ENCODE measurements at regions not wholly inside any gene's neighbourhood (a gene's known extent, or its start where the extent isn't known, plus 50 kb on each side); places are given as distances from the start of the nearest gene placed in this dataset.

DNA sequence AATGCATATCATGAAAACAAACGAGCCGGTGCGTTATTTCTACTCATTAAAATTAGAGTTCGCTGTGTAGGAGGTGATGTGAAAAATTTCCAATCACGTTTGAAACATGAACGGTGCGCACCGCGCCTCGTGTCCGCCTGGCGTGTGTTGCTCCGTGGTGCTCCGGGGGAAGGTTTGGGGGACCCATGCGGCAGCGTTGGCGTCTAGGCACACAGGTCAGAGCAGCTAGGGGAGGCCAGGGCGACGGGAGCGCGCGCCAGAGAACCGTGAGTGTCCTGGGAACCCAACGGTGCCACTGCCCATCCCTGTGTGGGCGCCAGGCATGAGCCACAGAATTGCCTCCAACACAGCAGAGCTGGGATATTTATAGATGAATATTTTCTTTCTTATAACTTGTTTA is 70.6 kb upstream of the ADARB2 start:
- Histone ChIP-seq H3K27ac (ENCODE audit: low read length) (no peak overlapping the region), H3F3A (ENCODE audit: low read length, unreplicated experiment) (no peaks in the 10 kb centered on the region), H3K36me3 (ENCODE audit: low read depth, low read length) (no peaks in the 10 kb centered on the region), H3K4me3 (ENCODE audit: low read length) (no peak overlapping the region), H3K4me1 (ENCODE audit: insufficient read depth, low read length) (no peaks in the 10 kb centered on the region), H3K9me3 (ENCODE audit: low read length) (no peaks in the 10 kb centered on the region), H3K9me2 (replicated peaks; ENCODE audit: low read length) (no peaks in the 10 kb centered on the region), H3K4me2 (ENCODE audit: low read length) (no peak overlapping the region), H3K79me2 (ENCODE audit: low read length) (no peaks in the 10 kb centered on the region), H2AFZ (ENCODE audit: low read length) (no peak overlapping the region), H3K9ac (ENCODE audit: low read length) (no peak overlapping the region), H4K20me1 (ENCODE audit: low read length) (no peaks in the 10 kb centered on the region), H3K27me3 (ENCODE audit: low read length) (no peaks in the 10 kb centered on the region)
- no peak for ATAC-seq
- ChIA-PET POLR2A (ENCODE audit: unreplicated experiment) (no interaction called here), CTCF (no interaction called here)
- no peak for DNase-seq
- intact Hi-C loops (cut with micrococcal nuclease) = no loop called here
- BruUV-seq (replicated peaks) = no TSS peak
- no peak for TF ChIP-seq EZH2 (IDR thresholded peaks at IDR 0.05; ENCODE audit: low read length, unreplicated experiment)
- TF ChIP-seq, protein P1, sequence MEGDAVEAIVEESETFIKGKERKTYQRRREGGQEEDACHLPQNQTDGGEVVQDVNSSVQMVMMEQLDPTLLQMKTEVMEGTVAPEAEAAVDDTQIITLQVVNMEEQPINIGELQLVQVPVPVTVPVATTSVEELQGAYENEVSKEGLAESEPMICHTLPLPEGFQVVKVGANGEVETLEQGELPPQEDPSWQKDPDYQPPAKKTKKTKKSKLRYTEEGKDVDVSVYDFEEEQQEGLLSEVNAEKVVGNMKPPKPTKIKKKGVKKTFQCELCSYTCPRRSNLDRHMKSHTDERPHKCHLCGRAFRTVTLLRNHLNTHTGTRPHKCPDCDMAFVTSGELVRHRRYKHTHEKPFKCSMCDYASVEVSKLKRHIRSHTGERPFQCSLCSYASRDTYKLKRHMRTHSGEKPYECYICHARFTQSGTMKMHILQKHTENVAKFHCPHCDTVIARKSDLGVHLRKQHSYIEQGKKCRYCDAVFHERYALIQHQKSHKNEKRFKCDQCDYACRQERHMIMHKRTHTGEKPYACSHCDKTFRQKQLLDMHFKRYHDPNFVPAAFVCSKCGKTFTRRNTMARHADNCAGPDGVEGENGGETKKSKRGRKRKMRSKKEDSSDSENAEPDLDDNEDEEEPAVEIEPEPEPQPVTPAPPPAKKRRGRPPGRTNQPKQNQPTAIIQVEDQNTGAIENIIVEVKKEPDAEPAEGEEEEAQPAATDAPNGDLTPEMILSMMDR (conservative IDR thresholded peaks at IDR 0.05; ENCODE audit: low read depth, low read length) = no peak
- no peak for TF ChIP-seq EZH2phosphoT487 (IDR thresholded peaks at IDR 0.05; ENCODE audit: borderline replicate concordance, low read length)

DNA sequence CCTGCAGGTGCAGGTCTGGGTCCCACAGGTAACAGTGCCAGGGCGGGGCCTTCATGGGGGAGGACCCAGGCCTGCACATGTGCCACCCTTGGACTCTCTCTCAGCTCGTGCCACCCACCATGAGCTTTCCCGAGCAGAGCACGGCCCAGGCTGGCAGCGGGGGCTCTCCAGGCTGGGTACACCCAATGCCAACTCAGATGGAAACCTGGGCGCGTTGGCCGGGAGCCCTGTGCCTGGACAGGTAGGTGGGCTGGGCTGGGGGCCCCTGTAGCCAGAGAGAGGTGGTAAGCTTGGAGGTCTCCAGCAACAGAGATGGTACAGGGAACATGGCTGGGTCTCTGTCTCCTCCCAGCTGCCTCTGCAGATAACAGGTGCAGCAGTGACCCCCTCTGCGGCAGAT is 69.9 kb upstream of the ADARB2 start:
- Histone ChIP-seq H3F3A (ENCODE audit: low read length, unreplicated experiment) (no peaks in the 10 kb centered on the region), H3K79me2 (ENCODE audit: low read length) (no peaks in the 10 kb centered on the region), H3K4me3 (ENCODE audit: low read length) (no peak overlapping the region), H3K4me2 (ENCODE audit: low read length) (no peak overlapping the region), H3K4me1 (ENCODE audit: insufficient read depth, low read length) (no peaks in the 10 kb centered on the region), H3K27me3 (ENCODE audit: low read length) (no peaks in the 10 kb centered on the region), H4K20me1 (ENCODE audit: low read length) (no peaks in the 10 kb centered on the region), H3K9me3 (ENCODE audit: low read length) (no peaks in the 10 kb centered on the region), H3K36me3 (ENCODE audit: low read depth, low read length) (no peaks in the 10 kb centered on the region), H3K27ac (ENCODE audit: low read length) (no peak overlapping the region), H3K9ac (ENCODE audit: low read length) (no peak overlapping the region), H2AFZ (ENCODE audit: low read length) (no peak overlapping the region), H3K9me2 (replicated peaks; ENCODE audit: low read length) (no peaks in the 10 kb centered on the region)
- intact Hi-C loops (cut with micrococcal nuclease) = no loop called here
- BruUV-seq (replicated peaks) = no TSS peak
- no peak for ATAC-seq
- ChIA-PET POLR2A (ENCODE audit: unreplicated experiment) (no interaction called here), CTCF (no interaction called here)
- TF ChIP-seq EZH2 (IDR thresholded peaks at IDR 0.05; ENCODE audit: low read length, unreplicated experiment) (no peak), EZH2phosphoT487 (IDR thresholded peaks at IDR 0.05; ENCODE audit: borderline replicate concordance, low read length) (no peak)
- TF ChIP-seq, protein P1 (conservative IDR thresholded peaks at IDR 0.05; ENCODE audit: low read depth, low read length) = no peak
- DNase-seq = no peak

DNA sequence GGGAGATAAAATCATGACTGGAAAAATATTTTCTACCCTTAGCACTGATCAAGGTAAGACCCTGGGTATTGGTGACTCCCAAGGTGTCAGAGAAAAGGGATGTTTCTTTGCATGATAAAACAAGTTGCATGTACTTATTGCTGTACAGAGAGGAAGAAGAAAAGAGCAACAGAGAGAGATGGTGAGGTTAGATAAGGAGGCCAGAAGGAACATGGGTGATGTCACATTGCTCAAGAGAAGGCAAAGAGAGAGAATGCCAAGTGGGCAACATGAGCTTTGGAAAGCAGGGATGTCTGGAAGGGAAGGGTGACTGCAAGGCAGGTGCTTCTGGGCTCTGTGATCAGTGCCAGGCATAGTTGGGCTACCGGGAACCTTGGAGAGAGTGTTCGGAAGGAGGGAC is 65.1 kb upstream of the ADARB2 start:
- H2AFZ ChIP-seq (ENCODE audit: low read length) = no peak overlapping the region
- ATAC-seq (no peak), DNase-seq (no peak)
- POLR2A ChIA-PET (ENCODE audit: unreplicated experiment) = no interaction called here
- H3K9ac ChIP-seq (ENCODE audit: low read length) = no peak overlapping the region
- CTCF ChIA-PET = no interaction called here
- H3K36me3 ChIP-seq (ENCODE audit: low read depth, low read length) = no peaks in the 10 kb centered on the region
- H3F3A ChIP-seq (ENCODE audit: low read length, unreplicated experiment) = no peaks in the 10 kb centered on the region
- H3K4me2 ChIP-seq (ENCODE audit: low read length) = no peak overlapping the region
- H4K20me1 ChIP-seq (ENCODE audit: low read length) = no peaks in the 10 kb centered on the region
- no peak overlapping the region for H3K27ac ChIP-seq (ENCODE audit: low read length)
- no TSS peak for BruUV-seq (replicated peaks)
- H3K79me2 ChIP-seq (ENCODE audit: low read length) = no peaks in the 10 kb centered on the region
- no peaks in the 10 kb centered on the region for H3K27me3 ChIP-seq (ENCODE audit: low read length)
- TF ChIP-seq, protein P1 (conservative IDR thresholded peaks at IDR 0.05; ENCODE audit: low read depth, low read length) = no peak
- TF ChIP-seq EZH2 (IDR thresholded peaks at IDR 0.05; ENCODE audit: low read length, unreplicated experiment) = no peak
- TF ChIP-seq EZH2phosphoT487 (IDR thresholded peaks at IDR 0.05; ENCODE audit: borderline replicate concordance, low read length) = no peak
- H3K9me2 ChIP-seq (replicated peaks; ENCODE audit: low read length) = no peaks in the 10 kb centered on the region
- no peaks in the 10 kb centered on the region for H3K4me1 ChIP-seq (ENCODE audit: insufficient read depth, low read length)
- no peak overlapping the region for H3K4me3 ChIP-seq (ENCODE audit: low read length)
- intact Hi-C loops (cut with micrococcal nuclease) = no loop called here
- H3K9me3 ChIP-seq (ENCODE audit: low read length) = no peaks in the 10 kb centered on the region

Data from PC-3 (cell line).